ENCODE measurements at regions not wholly inside any gene's neighbourhood (a gene's known extent, or its start where the extent isn't known, plus 50 kb on each side); places are given as distances from the start of the nearest gene placed in this dataset.

- ATAC-seq (ENCODE audit: insufficient read depth, low read depth) (no peak), DNase-seq (no peak)
- Histone ChIP-seq H3K27me3 (ENCODE audit: insufficient read depth, low read length, poor library complexity) (no peaks in the 10 kb centered on the region), H3K4me3 (ENCODE audit: low read depth in 1 of 2, low read length in 2 of 2) (no peak overlapping the region), H3K36me3 (ENCODE audit: insufficient read depth, low read length) (no peaks in the 10 kb centered on the region), H2AFZ (ENCODE audit: low read depth, low read length) (no peak overlapping the region), H4K20me1 (ENCODE audit: insufficient read depth, low read length) (no peaks in the 10 kb centered on the region), H3K79me2 (ENCODE audit: insufficient read depth, low read length) (no peaks in the 10 kb centered on the region), H3K27ac (ENCODE audit: low read length) (no peak overlapping the region), H3K9me3 (ENCODE audit: insufficient read depth, low read length, severe bottlenecking) (no peaks in the 10 kb centered on the region), H3K4me1 (ENCODE audit: insufficient read depth, low read length) (no peaks in the 10 kb centered on the region), H3K4me2 (ENCODE audit: insufficient read depth, low read length) (no peak overlapping the region), H3K9ac (ENCODE audit: low read depth, low read length) (no peak overlapping the region)
- no peak for TF ChIP-seq CTCF (IDR thresholded peaks at IDR 0.05; ENCODE audit: borderline replicate concordance, extremely low read depth, low read length, poor library complexity, severe bottlenecking)
- no peak for TF ChIP-seq EZH2 (IDR thresholded peaks at IDR 0.05; ENCODE audit: borderline replicate concordance, low read depth, low read length, severe bottlenecking)
Measured at GRCh38 chr7:120169996-120170783, 102.8 kb upstream of the KCND2 start.

- no peak overlapping the region for H3K27ac ChIP-seq (ENCODE audit: low read length)
- H2AFZ ChIP-seq (ENCODE audit: low read depth, low read length) = no peak overlapping the region
- no peaks in the 10 kb centered on the region for H3K9me3 ChIP-seq (ENCODE audit: insufficient read depth, low read length, severe bottlenecking)
- H4K20me1 ChIP-seq (ENCODE audit: insufficient read depth, low read length) = no peaks in the 10 kb centered on the region
- no peaks in the 10 kb centered on the region for H3K79me2 ChIP-seq (ENCODE audit: insufficient read depth, low read length)
- ATAC-seq (ENCODE audit: insufficient read depth, low read depth) = no peak
- no peaks in the 10 kb centered on the region for H3K36me3 ChIP-seq (ENCODE audit: insufficient read depth, low read length)
- no peak overlapping the region for H3K4me3 ChIP-seq (ENCODE audit: low read depth in 1 of 2, low read length in 2 of 2)
- no peaks in the 10 kb centered on the region for H3K27me3 ChIP-seq (ENCODE audit: insufficient read depth, low read length, poor library complexity)
- no peak for TF ChIP-seq CTCF (IDR thresholded peaks at IDR 0.05; ENCODE audit: borderline replicate concordance, extremely low read depth, low read length, poor library complexity, severe bottlenecking)
- no peak for TF ChIP-seq EZH2 (IDR thresholded peaks at IDR 0.05; ENCODE audit: borderline replicate concordance, low read depth, low read length, severe bottlenecking)
- no peak overlapping the region for H3K9ac ChIP-seq (ENCODE audit: low read depth, low read length)
- no peak for DNase-seq
- no peak overlapping the region for H3K4me2 ChIP-seq (ENCODE audit: insufficient read depth, low read length)
- H3K4me1 ChIP-seq (ENCODE audit: insufficient read depth, low read length) = no peaks in the 10 kb centered on the region
Measured at GRCh38 chr7:120170834-120171233, 102.1 kb upstream of the KCND2 start.

GRCh38 chr7:120171406-120171805 is 101.6 kb upstream of the KCND2 start:
- H3K36me3 ChIP-seq (ENCODE audit: insufficient read depth, low read length) = no peaks in the 10 kb centered on the region
- no peak overlapping the region for H2AFZ ChIP-seq (ENCODE audit: low read depth, low read length)
- ATAC-seq (ENCODE audit: insufficient read depth, low read depth) = no peak
- no peak overlapping the region for H3K4me3 ChIP-seq (ENCODE audit: low read depth in 1 of 2, low read length in 2 of 2)
- H4K20me1 ChIP-seq (ENCODE audit: insufficient read depth, low read length) = no peaks in the 10 kb centered on the region
- DNase-seq = no peak
- no peak overlapping the region for H3K9ac ChIP-seq (ENCODE audit: low read depth, low read length)
- H3K4me1 ChIP-seq (ENCODE audit: insufficient read depth, low read length) = no peaks in the 10 kb centered on the region
- H3K4me2 ChIP-seq (ENCODE audit: insufficient read depth, low read length) = no peak overlapping the region
- no peaks in the 10 kb centered on the region for H3K79me2 ChIP-seq (ENCODE audit: insufficient read depth, low read length)
- no peak overlapping the region for H3K27ac ChIP-seq (ENCODE audit: low read length)
- H3K27me3 ChIP-seq (ENCODE audit: insufficient read depth, low read length, poor library complexity) = no peaks in the 10 kb centered on the region
- TF ChIP-seq EZH2 (IDR thresholded peaks at IDR 0.05; ENCODE audit: borderline replicate concordance, low read depth, low read length, severe bottlenecking) (no peak), CTCF (IDR thresholded peaks at IDR 0.05; ENCODE audit: borderline replicate concordance, extremely low read depth, low read length, poor library complexity, severe bottlenecking) (no peak)
- no peaks in the 10 kb centered on the region for H3K9me3 ChIP-seq (ENCODE audit: insufficient read depth, low read length, severe bottlenecking)

Measured in DND-41 (cell line).